ENCODE measurements at regions not wholly inside any gene's neighbourhood (a gene's known extent, or its start where the extent isn't known, plus 50 kb on each side); places are given as distances from the start of the nearest gene placed in this dataset.

DNA sequence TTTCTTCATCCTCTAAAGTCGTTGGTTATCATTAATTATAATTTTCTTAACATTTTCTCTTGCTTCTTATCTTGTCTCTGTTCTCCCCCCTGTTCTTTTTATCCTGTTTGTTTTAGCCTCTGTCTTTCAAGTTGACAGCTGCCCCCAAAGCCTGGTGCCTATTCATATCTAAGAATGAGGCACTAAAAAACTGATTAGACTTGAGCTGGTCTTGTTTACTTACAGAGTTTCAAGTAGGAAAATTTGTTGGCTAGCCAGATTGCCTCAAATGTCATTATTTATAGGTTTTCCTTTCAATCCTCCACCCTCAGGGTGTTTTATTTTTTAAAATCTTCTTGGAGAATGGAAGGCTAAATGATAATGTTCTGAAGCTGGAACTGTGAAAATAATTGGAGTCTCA is 236.0 kb downstream of the UTP18 start:
- no peak for DNase-seq

DNA sequence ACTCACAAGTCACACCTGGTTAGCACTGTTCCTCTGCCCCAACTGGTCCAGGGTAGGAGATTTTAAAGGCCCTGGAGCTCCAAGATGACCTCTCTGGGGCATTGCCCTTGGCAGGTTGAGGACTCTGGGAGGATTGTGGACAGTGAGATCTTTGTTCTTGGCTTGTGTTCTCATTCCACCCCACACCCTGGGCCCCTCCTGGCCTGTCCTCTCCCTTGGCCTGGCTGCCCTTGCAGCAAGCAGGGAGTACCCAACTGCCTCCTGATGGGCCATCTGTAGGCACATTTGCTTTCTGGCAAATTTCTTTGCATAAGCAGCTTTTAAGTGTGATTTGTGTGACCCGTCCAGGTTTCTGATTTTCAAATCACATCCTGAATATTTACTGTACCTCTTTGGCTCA is 239.6 kb downstream of the UTP18 start:
- DNase-seq, result no peak

DNA sequence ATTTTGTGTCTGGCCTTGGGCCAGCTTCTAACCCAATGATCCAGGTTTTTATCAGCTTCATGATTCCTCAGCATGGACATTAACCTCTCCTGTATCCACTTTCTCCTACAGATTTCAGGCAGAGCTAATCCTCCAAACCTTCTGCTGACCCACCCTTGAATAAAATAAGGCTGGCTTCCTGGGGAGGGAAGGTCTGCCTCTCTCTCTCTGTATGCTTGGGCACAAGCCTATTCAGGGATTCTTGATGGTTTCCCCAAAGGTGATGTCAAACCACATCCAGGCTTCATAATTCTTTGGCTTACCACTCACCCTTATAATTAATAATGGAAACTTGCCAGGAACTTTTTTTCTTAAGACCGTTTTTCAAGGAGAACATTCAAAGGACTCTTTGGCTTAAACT is 240.1 kb downstream of the UTP18 start:
- no peak for DNase-seq

DNA sequence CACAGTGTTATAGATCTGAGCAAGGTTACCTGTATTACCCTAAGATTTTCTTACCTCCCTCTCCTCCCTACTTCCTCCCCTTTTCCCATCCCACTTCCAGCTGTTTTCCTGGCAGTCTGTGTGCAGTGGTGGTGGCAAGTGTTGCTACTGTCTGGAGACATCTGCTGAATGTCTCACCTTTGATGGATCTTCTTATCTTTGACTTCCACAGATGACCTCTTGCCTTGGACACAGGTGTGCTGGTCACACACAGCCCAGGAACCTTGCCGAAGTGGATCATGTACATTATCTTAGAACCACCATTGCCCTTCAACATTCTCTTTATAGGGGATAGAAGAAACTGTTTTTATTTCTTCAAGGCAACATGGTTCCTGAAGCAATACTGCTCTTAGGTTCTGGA is 245.1 kb downstream of the UTP18 start:
- DNase-seq, result no peak

GRCh38 chr17:51507444-51507843 is 247.1 kb downstream of the UTP18 start:
- no peak for DNase-seq

DNA sequence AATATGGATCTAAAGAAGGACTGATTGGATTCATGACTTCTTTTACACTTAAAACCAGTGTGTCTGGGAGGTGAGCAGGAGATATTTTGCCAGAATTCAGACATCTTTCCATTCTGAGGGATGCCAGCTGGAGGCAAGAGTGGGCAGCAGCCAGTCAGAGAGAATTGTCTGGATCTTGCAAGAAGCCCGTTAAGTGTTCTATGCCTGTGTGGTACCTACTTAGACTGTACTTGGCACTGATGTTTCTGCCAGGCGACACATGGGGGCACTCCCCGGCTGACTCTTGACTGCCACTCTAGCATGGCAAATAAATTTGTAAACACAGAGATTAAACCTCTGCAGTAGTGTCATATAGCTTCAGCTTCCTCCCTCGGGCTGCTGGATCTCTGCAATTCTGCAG is 247.7 kb downstream of the UTP18 start:
- no peak for DNase-seq

DNA sequence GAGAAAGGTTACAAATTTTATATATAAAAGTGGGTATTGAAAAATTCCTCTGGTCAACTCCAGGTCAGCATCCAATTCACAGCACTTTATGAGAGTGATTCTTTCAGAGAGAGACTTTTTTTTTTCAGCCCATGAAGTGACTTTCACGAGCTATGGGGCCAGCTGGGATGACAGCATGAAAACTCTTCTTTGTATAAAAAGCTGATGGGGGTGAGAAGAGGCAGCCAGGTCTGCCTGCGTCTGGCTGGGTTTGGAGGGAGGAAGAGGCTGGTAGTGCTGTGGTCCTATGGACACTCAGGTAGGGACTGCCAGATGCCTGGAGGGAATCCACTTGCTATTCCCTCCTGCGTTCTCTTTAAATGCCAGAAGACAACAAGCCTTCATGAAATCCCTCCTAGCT is 250.6 kb downstream of the UTP18 start:
- no peak for DNase-seq

DNA sequence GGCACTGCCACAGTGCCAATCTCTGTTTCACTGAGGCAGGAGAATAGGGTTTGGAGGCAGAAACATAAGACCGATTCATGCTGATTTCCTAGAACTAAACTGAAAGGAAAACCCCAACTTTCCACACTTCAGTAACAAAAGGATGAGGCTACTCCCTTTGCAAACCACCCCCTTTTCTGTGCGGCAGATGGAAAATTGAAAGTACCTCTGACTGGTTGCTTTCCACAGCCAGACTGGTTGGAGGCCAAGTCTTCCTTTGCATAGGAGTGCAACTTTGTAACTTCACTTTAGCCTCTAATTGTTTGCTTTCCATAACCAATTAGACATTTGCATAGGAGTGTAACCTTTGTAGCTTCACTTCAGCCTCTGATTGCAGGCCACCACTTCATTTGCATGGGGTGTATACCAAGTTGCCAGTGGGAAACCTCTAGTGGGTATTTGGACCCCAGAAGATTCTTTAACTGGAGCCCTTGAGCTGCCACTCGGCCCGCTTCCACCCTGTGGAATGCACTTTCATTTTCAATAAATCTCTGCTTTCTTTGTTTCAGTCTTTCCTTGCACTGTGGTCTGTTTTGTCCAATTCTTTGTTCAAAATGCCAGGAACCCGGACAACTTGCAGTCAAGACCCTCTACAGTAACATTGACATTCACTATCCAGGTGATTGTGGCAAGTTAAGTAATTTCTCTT is 252.0 kb downstream of the UTP18 start:
- no peak for DNase-seq

DNA sequence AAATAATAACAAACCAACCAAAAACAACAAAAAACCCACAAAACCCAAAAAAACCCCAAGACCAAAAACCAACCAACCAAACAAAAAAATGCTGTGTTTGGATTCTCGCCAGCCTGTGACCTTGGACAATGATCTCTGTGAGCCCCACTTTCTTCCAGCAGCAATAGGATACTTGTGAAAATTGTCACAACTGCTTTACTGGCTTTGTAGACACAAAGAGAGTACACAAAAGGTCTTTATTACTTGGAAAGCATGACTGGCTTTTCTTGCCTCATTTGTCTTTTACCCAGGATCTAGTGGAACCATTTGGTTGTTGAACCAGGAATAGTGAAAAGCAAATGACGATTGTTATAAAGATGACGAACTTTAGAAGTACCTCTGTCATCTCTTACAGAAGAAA is 256.6 kb downstream of the UTP18 start:
- DNase-seq, result no peak

DNA sequence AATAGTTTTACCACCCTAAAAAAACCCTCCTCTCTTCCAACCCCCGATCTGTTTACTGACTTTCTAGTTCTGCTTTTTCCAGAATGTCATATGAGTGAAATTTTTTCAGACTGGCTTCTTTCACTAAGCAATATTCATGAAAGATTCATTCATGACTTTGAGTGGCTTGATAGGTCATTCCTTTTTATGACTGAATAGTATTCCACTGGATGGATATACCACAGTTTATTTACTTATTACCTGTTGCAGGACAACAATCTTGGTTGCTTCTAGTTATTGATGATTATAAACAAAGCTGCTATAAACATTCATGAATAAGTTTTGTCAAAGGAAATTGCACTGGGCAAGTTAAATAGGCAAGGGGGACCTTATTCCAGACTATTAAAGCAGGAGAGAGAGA is 264.2 kb downstream of the UTP18 start:
- no peak for DNase-seq

DNA sequence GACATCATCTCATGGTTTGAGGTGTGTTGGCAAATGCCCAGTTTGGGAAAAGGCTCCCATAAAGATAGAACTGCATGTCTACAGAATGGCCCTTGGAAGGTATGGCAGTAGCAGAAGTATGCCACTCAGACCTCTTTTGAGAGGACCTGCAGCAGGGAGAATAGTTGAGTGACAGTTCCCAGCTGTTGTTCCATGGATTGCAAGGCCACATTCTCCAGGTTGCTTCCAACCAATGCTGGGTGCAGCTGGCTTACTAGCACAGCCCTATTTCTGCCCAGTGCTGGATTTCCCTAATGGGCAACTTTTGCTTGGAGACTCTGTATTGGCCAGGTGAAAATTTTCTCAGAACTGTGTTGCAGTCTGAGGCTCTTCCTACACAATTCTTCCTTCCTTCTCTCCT is 266.2 kb downstream of the UTP18 start:
- no peak for DNase-seq

DNA sequence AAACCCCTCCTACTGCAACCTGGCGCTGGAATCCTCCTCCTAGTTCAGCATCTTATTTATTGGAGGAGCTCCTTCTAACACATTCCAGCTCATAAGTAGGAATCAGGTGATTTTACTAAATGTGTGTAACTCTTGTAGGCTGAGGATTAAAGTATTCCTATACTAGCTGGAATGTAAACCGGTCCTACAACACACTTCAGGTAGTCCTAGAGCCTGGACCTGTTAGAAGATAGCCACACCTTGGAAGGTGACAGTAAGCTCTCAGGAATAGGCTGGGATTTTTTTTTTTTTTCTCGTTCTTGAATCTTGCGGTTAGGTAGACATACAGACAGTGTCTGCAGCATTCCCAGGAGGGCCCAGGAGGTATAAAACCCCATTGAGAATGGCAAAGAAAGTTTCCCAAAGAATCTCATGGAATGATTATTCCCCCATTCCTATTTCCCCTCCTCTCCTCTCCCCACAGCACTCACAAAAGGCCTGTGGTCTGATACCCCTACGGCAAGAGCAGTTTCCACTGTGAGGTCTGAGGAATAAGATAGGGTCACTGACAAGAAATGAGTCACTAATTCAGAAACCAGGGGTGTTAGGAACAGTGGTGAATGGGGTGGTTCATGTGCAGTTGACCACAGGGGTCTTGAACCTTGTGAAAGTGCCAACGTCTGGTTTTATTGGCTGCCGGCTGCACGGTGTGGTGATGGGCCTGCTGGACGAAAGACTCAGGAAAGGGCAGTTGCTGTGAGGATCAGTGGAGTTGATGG is 267.1 kb downstream of the UTP18 start:
- DNase-seq, result no peak

DNA sequence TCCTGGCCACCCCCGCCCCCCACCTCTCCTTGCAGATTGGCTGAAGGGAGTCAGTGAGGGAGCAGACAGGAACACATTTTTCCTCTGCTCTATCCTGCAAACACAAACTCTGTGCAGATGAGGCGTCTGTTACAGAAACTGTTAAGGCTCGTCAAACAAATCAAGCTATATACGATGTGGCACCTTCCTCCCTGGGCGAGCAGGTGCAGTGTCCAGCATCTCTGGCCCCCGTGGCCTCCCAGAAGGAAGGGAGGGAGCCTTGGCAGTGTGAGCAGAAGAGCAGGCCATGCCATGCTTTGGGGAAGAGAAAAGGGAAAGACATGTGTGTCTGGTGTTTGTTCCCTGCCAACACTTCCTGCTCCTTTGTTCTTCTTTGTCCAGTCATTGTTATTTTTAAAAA is 267.8 kb downstream of the UTP18 start:
- DNase-seq, result no peak

DNA sequence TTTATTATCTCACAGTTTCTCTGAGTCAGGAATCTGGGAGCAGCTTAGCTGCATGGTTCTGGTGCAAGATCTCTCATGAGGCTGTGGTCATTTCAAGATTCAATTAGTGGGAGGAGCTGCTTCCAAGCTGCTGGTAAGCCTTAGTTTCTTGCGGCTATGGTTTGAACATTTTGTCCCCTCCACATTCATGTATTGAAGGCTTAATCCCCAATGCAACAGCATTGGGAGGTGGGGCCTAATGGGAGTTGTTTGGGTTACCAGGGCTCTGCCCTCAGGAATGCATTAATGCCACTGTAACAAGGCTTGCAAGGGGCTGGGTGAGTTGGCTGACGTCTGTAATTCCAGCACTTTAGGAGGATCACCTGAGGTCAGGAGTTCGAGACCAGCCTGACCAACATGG is 272.9 kb downstream of the UTP18 start:
- DNase-seq, result no peak

- DNase-seq, result no peak
Observed at GRCh38 chr17:51533821-51534220, 273.5 kb downstream of the UTP18 start.

- DNase-seq, result no peak
Observed at GRCh38 chr17:51536627-51537026, 276.3 kb downstream of the UTP18 start.

GRCh38 chr17:51537996-51538550 is 277.7 kb downstream of the UTP18 start:
- no peak for DNase-seq

DNA sequence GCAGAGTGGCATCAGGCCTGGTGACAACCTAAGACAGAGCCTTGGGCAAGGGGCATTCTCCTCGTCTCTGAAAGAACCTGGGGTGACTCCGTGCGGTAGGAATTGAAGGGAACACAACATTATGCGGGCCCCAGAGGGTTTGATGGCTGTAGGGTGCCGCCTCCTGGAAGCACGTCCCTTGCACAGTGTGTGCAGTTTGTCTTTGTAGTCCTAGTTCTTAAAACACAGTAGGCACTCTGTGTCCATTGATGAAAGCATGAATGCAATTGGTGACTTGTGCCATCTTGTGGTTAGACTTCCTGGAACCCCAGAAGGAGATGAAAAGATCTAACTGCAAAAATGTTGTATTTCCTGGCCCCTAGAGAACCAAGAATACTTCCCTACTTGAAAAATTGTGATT is 279.8 kb downstream of the UTP18 start:
- DNase-seq, result no peak

DNA sequence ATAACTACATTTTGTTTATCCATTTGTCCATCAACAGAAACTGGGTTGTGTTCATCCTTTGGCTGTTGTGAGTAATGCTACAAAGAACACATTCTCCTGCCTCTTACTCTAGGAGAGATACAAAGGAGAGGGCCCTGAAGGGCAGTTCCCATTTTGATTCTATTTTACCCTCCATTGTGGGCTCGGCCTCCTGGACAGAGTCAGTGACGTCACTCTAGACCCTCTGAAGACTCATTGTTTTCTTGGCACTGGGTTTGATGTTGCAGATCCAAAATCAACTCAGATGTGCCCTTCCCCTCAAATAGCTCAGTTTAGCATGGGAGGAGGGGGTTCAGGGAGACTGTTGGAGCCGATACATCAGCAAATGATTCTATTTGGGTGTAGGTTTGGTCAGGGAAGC is 280.9 kb downstream of the UTP18 start:
- no peak for DNase-seq

DNA sequence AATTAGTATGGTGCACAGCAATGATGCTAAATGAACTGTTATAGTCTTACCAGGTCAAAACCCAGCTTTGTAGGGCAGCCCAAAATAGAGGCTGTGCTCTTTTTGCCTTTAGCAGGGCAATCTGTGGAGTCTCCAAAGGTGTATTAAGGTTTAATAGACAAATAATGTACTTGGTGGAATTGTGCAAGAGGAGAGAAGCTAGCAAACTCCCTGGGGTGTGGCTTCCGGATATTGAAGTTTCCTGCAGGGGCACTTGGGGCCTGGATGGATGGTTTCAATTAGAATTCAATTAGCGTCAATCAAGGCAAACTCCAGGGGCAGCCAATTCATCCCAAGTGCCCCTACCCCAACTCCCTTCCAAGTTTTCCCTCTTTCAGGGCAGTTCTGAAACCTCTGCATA is 285.8 kb downstream of the UTP18 start:
- DNase-seq, result no peak

GRCh38 chr17:51548125-51548524 is 287.8 kb downstream of the UTP18 start:
- no peak for DNase-seq

- no peak for DNase-seq
Observed at GRCh38 chr17:51555153-51555552, 294.8 kb downstream of the UTP18 start.

DNA sequence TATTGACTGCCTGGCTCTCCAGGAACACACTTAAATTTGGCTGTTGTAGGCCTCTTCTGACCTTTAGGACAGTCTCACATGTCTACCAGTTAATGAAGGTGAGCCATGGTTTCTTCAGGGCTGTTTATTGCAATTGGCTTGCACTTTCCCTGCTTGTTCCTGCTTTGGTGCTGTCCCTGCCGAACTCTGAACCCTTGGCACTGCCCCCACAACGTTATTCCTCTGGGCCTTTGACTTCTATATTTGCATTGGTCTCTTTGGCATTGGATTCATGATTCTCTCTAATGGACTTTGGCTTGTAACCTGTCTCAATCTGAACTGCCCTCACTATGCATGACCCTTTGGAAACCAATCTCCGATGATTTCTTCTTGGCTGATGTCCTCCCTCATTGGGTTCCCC is 299.4 kb downstream of the UTP18 start:
- no peak for DNase-seq

DNA sequence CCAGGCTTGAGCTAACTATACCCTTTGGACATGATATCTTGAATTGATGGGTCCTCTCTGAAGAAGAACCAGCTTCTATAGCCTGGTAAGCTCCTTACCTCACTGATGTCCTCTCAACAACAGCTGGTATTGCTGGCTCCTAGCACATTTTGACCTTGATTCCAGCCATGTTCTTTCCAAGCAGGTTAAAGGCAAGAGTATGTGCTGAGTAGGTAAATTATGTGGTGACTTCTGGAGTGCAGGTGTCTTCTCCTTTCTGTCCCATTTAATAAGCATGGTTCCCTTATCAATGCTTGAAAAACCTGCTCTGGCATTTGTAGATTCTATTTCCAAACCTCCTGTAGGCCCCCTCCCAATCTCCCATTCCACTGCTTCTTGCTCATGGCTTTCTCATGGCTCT is 300.1 kb downstream of the UTP18 start:
- DNase-seq, result no peak

DNA sequence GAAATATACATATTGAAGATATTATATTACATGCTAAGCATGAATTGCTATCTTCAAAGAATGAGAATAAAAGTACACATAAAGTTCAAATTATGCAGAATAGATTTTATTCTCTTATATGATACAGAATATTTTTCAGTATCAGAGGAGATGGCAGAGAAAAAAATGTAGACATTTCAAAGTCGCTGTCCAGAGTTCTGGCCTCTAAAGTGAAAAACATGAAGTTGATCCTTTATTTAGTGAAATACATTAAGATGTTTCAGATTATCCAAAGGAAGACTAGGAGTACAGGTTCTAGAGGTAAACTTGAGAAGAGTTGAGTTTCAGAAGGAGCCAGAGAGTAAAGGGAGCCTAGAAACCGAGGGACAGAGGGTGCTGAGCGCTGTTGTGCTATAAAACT is 303.6 kb downstream of the UTP18 start:
- DNase-seq, result no peak

Measured in activated CD8-positive, alpha-beta memory T cell treated with anti-CD3 and anti-CD28 coated beads for 24 hours (primary cell).